Mesenchymal stem cell (in vitro differentiated cells and primary cell): ENCODE measurements at regions not wholly inside any gene's neighbourhood (a gene's known extent, or its start where the extent isn't known, plus 50 kb on each side); places are given as distances from the start of the nearest gene placed in this dataset.
"Not testable (repeated sequence)": the region's sequence is repeated elsewhere in the genome, so short reads cannot be mapped to it uniquely, and the experiment has no call there.

ENCODE experiments used
- DNase-seq: peaks from one replicate; pipeline ENCODE4 v3.0.0-alpha.2; 2013
- H2AFZ ChIP-seq: one replicate; pipeline ENCODE4 v1.6.1; 2013; ENCODE audit warnings: low read depth, mild to moderate bottlenecking, control low read depth, inconsistent platforms, low read length, moderate library complexity
- H2AK5ac ChIP-seq: 2 replicates; pipeline ENCODE4 v1.6.1; 2013; ENCODE audit warnings: low read length, moderate library complexity, mild to moderate bottlenecking, inconsistent platforms; ENCODE audit not compliant: severe bottlenecking
- H2BK120ac ChIP-seq: one replicate; pipeline ENCODE4 v1.6.1; 2013; ENCODE audit warnings: low read depth, mild to moderate bottlenecking, inconsistent platforms, low read length, moderate library complexity
- H2BK12ac ChIP-seq, 2 experiments: one replicate each; pipeline ENCODE4 v1.6.1; 2013; ENCODE audit warnings: inconsistent platforms in 2 of 2, low read length in 2 of 2, mild to moderate bottlenecking in 2 of 2, moderate library complexity in 2 of 2, control low read depth in 1 of 2
- H2BK15ac ChIP-seq: one replicate; pipeline ENCODE4 v1.6.1; 2013; ENCODE audit warnings: mild to moderate bottlenecking, low read depth, inconsistent platforms; ENCODE audit not compliant: poor library complexity, severe bottlenecking
- H2BK5ac ChIP-seq: 2 replicates; pipeline ENCODE4 v1.6.1; 2013; ENCODE audit warnings: low read depth, mild to moderate bottlenecking, low read length, control low read depth, inconsistent platforms; ENCODE audit not compliant: poor library complexity, severe bottlenecking
- H3K14ac ChIP-seq, 2 experiments: one replicate each; pipeline ENCODE4 v1.6.1; 2013; ENCODE audit warnings: inconsistent platforms in 2 of 2, low read length in 2 of 2, control low read depth in 1 of 2, mild to moderate bottlenecking in 1 of 2, moderate library complexity in 1 of 2
- H3K18ac ChIP-seq, 2 experiments: one replicate each; pipeline ENCODE4 v1.6.1; 2013; ENCODE audit warnings: inconsistent platforms in 2 of 2, low read length in 2 of 2, control low read depth in 1 of 2, low read depth in 1 of 2, mild to moderate bottlenecking in 1 of 2
- H3K23ac ChIP-seq, 2 experiments: one replicate each; pipeline ENCODE4 v1.6.1; 2013; ENCODE audit warnings: inconsistent platforms in 2 of 2, low read length in 2 of 2, mild to moderate bottlenecking in 2 of 2, moderate library complexity in 2 of 2, control low read depth in 1 of 2
- H3K27ac ChIP-seq: 2 replicates; pipeline ENCODE4 v1.5.1; 2013; ENCODE audit warnings: mild to moderate bottlenecking, moderate library complexity, low read length, control low read depth, inconsistent platforms; ENCODE audit not compliant: poor library complexity, severe bottlenecking
- H3K27me3 ChIP-seq, 2 experiments: 2 replicates each; pipeline versions ENCODE4 v1.6.1 to v1.7.0; 2013; ENCODE audit warnings: low read length in 2 of 2, mild to moderate bottlenecking in 2 of 2, moderate library complexity in 2 of 2, control low read depth in 1 of 2, inconsistent platforms in 1 of 2; ENCODE audit not compliant: control insufficient read depth in 1 of 2, insufficient read depth in 1 of 2
- H3K36me3 ChIP-seq, 2 experiments: 2 replicates each; pipeline versions ENCODE4 v1.6.1 to v1.7.0; 2013; ENCODE audit warnings: low read length in 2 of 2, control low read depth in 1 of 2, inconsistent platforms in 1 of 2, low read depth in 1 of 2, mild to moderate bottlenecking in 1 of 2; ENCODE audit not compliant: insufficient read depth in 2 of 2, control insufficient read depth in 1 of 2
- H3K4ac ChIP-seq, 2 experiments: one replicate each; pipeline ENCODE4 v1.6.1; 2013; ENCODE audit warnings: inconsistent platforms in 2 of 2, low read length in 2 of 2, mild to moderate bottlenecking in 2 of 2, moderate library complexity in 2 of 2, control low read depth in 1 of 2, low read depth in 1 of 2
- H3K4me1 ChIP-seq: 2 replicates; pipeline ENCODE4 v1.6.1; 2013; ENCODE audit warnings: low read depth, low read length, control low read depth; ENCODE audit not compliant: control insufficient read depth, insufficient read depth
- H3K4me2 ChIP-seq: 2 replicates; pipeline ENCODE4 v1.6.1; 2013; ENCODE audit warnings: low read length, mild to moderate bottlenecking, inconsistent platforms; ENCODE audit not compliant: poor library complexity, severe bottlenecking
- H3K4me3 ChIP-seq, 2 experiments: 2 replicates each; pipeline versions ENCODE4 v1.5.1 to v1.7.0; 2013; ENCODE audit warnings: low read length in 2 of 2, mild to moderate bottlenecking in 2 of 2, control low read depth in 1 of 2, low read depth in 1 of 2; ENCODE audit not compliant: insufficient read depth in 1 of 2
- H3K79me1 ChIP-seq: replicated peaks from 2 replicates; pipeline ENCODE4 v1.6.1; 2013; ENCODE audit warnings: mild to moderate bottlenecking, control low read depth, low read length, inconsistent platforms; ENCODE audit not compliant: poor library complexity, severe bottlenecking
- H3K9ac ChIP-seq: 2 replicates; pipeline ENCODE4 v1.7.0; 2013; ENCODE audit warnings: mild to moderate bottlenecking, low read length, moderate library complexity
- H3K9me3 ChIP-seq: 2 replicates; pipeline ENCODE4 v1.7.0; 2013; ENCODE audit warnings: mild to moderate bottlenecking, low read length; ENCODE audit not compliant: control insufficient read depth
- H4K8ac ChIP-seq: one replicate; pipeline ENCODE4 v1.6.1; 2013; ENCODE audit warnings: inconsistent platforms, mild to moderate bottlenecking, low read length, moderate library complexity
- H4K91ac ChIP-seq: one replicate; pipeline ENCODE4 v1.6.1; 2013; ENCODE audit warnings: mild to moderate bottlenecking, low read length, inconsistent platforms
- WGBS: methylation state at CpG from one replicate; pipeline ENCODE4 v1.1.7; 2013; ENCODE audit warnings: mixed read lengths; 5-methylcytosine and 5-hydroxymethylcytosine counted together

- Histone ChIP-seq H3K79me1 (no peaks in the 10 kb centered on the region), H4K91ac (no peak overlapping the region), H2BK15ac (no peak overlapping the region), H2AFZ (no peak overlapping the region), H3K4me3 (no peak overlapping the region), H3K27me3 (no peaks in the 10 kb centered on the region), H3K4me1 (no peaks in the 10 kb centered on the region), H2BK5ac (no peak overlapping the region), H3K23ac (no peak overlapping the region), H3K4me2 (no peak overlapping the region), H3K27ac (no peak overlapping the region), H4K8ac (no peak overlapping the region), H2BK120ac (no peak overlapping the region), H3K9ac (no peak overlapping the region), H3K18ac (no peak overlapping the region), H2BK12ac (no peak overlapping the region), H3K36me3 (no peaks in the 10 kb centered on the region), H3K4ac (no peak overlapping the region), H2AK5ac (no peak overlapping the region), H3K9me3 (no peaks in the 10 kb centered on the region), H3K14ac (no peak overlapping the region)
- WGBS: no CpG with 5 or more reads among the region's 1 CpG
- DNase-seq: no peak
These were observed 269.2 kb upstream of the AZI2 start for GRCh38 chr3:28617821-28618220.

- Histone ChIP-seq H2AK5ac (no peak overlapping the region), H4K91ac (no peak overlapping the region), H3K9me3 (no peaks in the 10 kb centered on the region), H3K4ac (no peak overlapping the region), H4K8ac (no peak overlapping the region), H3K79me1 (no peaks in the 10 kb centered on the region), H2BK12ac (no peak overlapping the region), H2BK5ac (no peak overlapping the region), H2BK120ac (no peak overlapping the region), H3K14ac (no peak overlapping the region), H3K18ac (no peak overlapping the region), H3K27ac (no peak overlapping the region), H2BK15ac (no peak overlapping the region), H3K4me2 (no peak overlapping the region), H2AFZ (no peak overlapping the region), H3K36me3 (no peaks in the 10 kb centered on the region), H3K23ac (no peak overlapping the region), H3K9ac (no peak overlapping the region), H3K27me3 (no peaks in the 10 kb centered on the region), H3K4me3 (no peak overlapping the region), H3K4me1 (no peaks in the 10 kb centered on the region)
- WGBS: 91% methylated on average over 2 of the region's 5 CpGs
- no peak for DNase-seq
These were observed 274.5 kb upstream of the AZI2 start for GRCh38 chr3:28623106-28623505.

GRCh38 chr3:28624084-28624483 is 275.5 kb upstream of the AZI2 start:
- H2BK12ac ChIP-seq: no peak overlapping the region
- H2AK5ac ChIP-seq: no peak overlapping the region
- H4K91ac ChIP-seq: no peak overlapping the region
- H3K23ac ChIP-seq: no peak overlapping the region
- H3K9ac ChIP-seq: no peak overlapping the region
- H2BK15ac ChIP-seq: no peak overlapping the region
- H3K4me1 ChIP-seq: no peaks in the 10 kb centered on the region
- no peaks in the 10 kb centered on the region for H3K27me3 ChIP-seq
- H3K18ac ChIP-seq: no peak overlapping the region
- no peak overlapping the region for H3K4me2 ChIP-seq
- H2BK5ac ChIP-seq: no peak overlapping the region
- no peak overlapping the region for H3K14ac ChIP-seq
- H3K36me3 ChIP-seq: no peaks in the 10 kb centered on the region
- no peaks in the 10 kb centered on the region for H3K9me3 ChIP-seq
- H3K79me1 ChIP-seq: no peaks in the 10 kb centered on the region
- no peak overlapping the region for H2BK120ac ChIP-seq
- no peak overlapping the region for H3K4me3 ChIP-seq
- WGBS: 60% methylated on average over 1 of the region's 3 CpGs
- no peak for DNase-seq
- H3K27ac ChIP-seq: no peak overlapping the region
- H4K8ac ChIP-seq: no peak overlapping the region
- H2AFZ ChIP-seq: no peak overlapping the region
- H3K4ac ChIP-seq: no peak overlapping the region

GRCh38 chr3:28627843-28628242 is 279.2 kb upstream of the AZI2 start:
- H4K8ac ChIP-seq, H3K36me3 ChIP-seq, H3K4me2 ChIP-seq, H2BK5ac ChIP-seq, H2AK5ac ChIP-seq, H3K14ac ChIP-seq, H3K23ac ChIP-seq, H2BK12ac ChIP-seq, DNase-seq, H3K9me3 ChIP-seq, H3K4me3 ChIP-seq, H3K27ac ChIP-seq, H3K9ac ChIP-seq, H2BK15ac ChIP-seq, H3K27me3 ChIP-seq, H3K18ac ChIP-seq, H3K79me1 ChIP-seq, H3K4ac ChIP-seq, H2AFZ ChIP-seq, H3K4me1 ChIP-seq, H2BK120ac ChIP-seq, H4K91ac ChIP-seq: not testable (repeated sequence)
- WGBS: 63% methylated on average over 1 of the region's 2 CpGs
